ENCODE measurements at regions not wholly inside any gene's neighbourhood (a gene's known extent, or its start where the extent isn't known, plus 50 kb on each side); places are given as distances from the start of the nearest gene placed in this dataset.

- TF ChIP-seq CTCF (IDR thresholded peaks at IDR 0.05) (no peak), POLR2A (IDR thresholded peaks at IDR 0.05) (no peak), EP300 (IDR thresholded peaks at IDR 0.05) (no peak)
These were observed 1673.5 kb upstream of the CELF4 start for GRCh38 chr18:39238981-39239660.

Data from ovary (tissue), 3 donors.